ENCODE measurements at regions not wholly inside any gene's neighbourhood (a gene's known extent, or its start where the extent isn't known, plus 50 kb on each side); places are given as distances from the start of the nearest gene placed in this dataset.
A peak's percentile ranks its signal among the peaks of the same experiment; 100 is the strongest.

GRCh38 chr6:22468256-22468965, 101.0 kb upstream of the HDGFL1 start:
- TF ChIP-seq CTCF (IDR thresholded peaks at IDR 0.05; ENCODE audit: insufficient read depth, low read depth, low read length, missing control alignments): no peak
- no peak overlapping the region for H3K4me3 ChIP-seq (ENCODE audit: low read depth, low read length)
- DNase-seq (ENCODE audit: low read depth): no peak

GRCh38 chr6:22470454-22471131, 98.8 kb upstream of the HDGFL1 start:
- no peak overlapping the region for H3K4me3 ChIP-seq (ENCODE audit: low read depth, low read length)
- no peak for DNase-seq (ENCODE audit: low read depth)
- TF ChIP-seq CTCF (IDR thresholded peaks at IDR 0.05; ENCODE audit: insufficient read depth, low read depth, low read length, missing control alignments): no peak

- peak overlapping the region; percentile 16; the same call in 1 of the 2 replicates for H3K4me3 ChIP-seq (ENCODE audit: low read depth, low read length)
- DNase-seq (ENCODE audit: low read depth): peak; percentile 49
- TF ChIP-seq CTCF (IDR thresholded peaks at IDR 0.05; ENCODE audit: insufficient read depth, low read depth, low read length, missing control alignments): peak; percentile 14
Measured at GRCh38 chr6:22471132-22471690, 98.2 kb upstream of the HDGFL1 start.

GRCh38 chr6:22471746-22472145, 97.6 kb upstream of the HDGFL1 start:
- TF ChIP-seq CTCF (IDR thresholded peaks at IDR 0.05; ENCODE audit: insufficient read depth, low read depth, low read length, missing control alignments): no peak
- peak overlapping the region; percentile 16; the same call in 1 of the 2 replicates for H3K4me3 ChIP-seq (ENCODE audit: low read depth, low read length)
- no peak for DNase-seq (ENCODE audit: low read depth)

GRCh38 chr6:22473991-22474682, 95.2 kb upstream of the HDGFL1 start:
- DNase-seq (ENCODE audit: low read depth): no peak

More at GRCh38 chr6:22473991-22474682, 95.2 kb upstream of the HDGFL1 start:
- TF ChIP-seq CTCF (IDR thresholded peaks at IDR 0.05; ENCODE audit: insufficient read depth, low read depth, low read length, missing control alignments): no peak
- no peak overlapping the region for H3K4me3 ChIP-seq (ENCODE audit: low read depth, low read length)
